Right kidney (tissue), 1 donor: ENCODE measurements at regions not wholly inside any gene's neighbourhood (a gene's known extent, or its start where the extent isn't known, plus 50 kb on each side); places are given as distances from the start of the nearest gene placed in this dataset.
"Not testable (repeated sequence)": the region's sequence is repeated elsewhere in the genome, so short reads cannot be mapped to it uniquely, and the experiment has no call there.

ENCODE experiments used
- DNase-seq: peaks from one replicate; pipeline ENCODE4 v3.0.0-alpha.2; 2016

DNA sequence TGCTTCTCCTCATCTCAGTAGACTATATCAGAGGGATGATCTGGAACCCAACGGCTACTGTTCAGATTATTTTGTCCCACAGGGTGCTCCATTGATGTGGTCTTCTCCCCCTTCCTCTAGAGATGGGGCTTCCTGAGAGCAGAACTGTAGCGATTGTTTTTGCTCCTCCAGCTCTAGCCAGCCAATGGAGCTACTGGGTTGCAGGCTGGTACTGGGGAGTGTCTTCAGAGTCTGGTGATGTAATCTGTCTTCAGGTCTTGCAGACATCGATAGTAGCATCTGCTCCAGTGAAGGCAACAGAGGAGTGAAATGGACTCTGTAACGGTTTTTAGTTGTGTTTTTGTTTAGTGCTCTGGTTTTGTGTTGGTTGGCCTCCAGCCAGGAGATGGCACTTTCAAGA is 621.9 kb downstream of the RNF144A start:
- DNase-seq: no peak

DNA sequence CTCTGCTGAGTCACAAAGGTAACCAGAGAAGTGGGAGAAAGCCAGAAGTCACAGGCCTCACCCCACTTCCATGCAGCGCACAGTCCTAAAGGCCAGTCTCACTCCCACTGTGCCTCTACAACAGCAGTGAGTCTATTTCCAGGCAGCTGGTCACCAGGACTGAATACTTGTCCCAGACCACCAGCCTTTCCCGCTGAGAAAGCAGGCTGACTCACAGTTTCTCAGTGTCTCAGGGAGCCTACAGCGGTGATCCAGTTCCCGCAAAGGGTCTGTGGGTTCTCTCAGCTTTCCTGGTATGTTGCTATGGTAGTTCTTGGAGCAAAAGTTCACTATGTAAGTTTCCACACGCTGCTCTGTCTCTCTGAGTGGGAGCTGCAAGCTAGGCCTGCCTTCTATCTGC is 622.5 kb downstream of the RNF144A start:
- no peak for DNase-seq

DNA sequence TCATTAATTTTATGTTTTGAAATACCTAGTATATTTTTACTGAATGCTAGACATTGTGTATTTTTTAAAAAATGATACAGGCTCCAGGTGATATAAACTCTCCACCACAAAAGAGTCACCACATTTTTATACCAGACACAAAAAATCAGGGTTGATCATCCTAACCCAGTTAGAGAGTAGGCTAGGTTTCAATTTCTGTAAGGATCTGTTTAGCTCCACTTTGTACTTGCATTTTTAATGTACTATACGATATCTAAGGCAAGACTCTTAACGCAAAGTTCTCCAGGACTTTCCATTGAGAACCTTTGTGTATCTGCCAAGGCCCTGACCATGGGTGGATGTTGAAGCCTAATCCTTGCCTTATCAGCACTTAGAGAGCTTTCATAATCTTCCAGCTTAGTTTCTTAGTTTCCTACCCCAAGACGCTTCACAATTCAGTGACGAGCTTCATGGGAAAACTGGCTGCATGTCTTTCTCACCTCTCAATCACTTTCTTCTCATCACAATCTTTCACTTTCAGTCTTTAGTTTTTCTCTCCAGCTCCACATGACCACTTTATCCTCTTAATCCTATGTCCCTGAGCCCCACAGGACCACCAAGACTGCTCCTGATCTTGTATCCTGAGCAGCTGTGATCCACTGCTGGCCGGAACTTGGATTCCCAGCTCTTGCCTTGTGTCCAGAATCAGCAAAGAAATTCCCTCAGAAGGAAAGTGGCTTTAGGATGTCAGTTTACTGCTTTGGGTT is 635.8 kb downstream of the RNF144A start:
- DNase-seq: no peak

DNA sequence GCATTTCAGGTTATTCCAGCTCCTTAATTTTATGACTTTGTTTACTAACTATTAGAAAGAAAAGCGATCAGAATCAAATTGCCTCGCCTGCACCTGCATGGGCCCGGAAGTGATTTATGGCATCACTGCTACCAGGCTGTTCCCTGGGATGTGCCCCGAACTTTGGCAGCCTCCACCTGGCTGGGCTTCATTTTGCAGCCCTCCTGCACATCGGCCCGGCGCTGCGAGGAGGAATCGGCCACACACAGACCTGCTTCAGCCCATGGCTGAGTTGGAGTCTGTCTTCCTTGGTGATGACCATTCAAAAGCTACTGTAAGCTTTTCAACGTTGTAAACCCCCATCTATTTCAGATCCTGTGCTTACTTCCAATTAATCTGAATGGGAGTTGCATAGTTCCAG is 638.0 kb downstream of the RNF144A start:
- DNase-seq: no peak

DNA sequence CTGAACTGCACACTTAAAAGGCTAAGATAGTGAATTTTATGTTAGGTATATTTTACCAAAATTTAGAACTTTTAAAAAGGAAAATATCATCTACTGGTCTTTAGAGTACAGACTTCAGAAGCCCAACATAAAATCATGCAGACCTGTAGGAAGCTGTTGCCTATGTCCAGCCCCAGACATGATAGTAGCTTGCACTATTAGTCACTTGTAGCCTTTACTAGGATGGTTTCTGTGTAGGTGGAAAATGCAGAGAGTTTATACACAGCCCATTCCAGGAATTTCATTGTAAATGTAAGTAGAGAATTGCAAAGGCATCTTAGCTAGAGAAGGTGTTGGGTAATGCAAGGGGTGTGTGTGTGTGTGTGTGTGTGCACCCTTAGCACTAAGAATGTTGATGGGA is 640.2 kb downstream of the RNF144A start:
- no peak for DNase-seq

DNA sequence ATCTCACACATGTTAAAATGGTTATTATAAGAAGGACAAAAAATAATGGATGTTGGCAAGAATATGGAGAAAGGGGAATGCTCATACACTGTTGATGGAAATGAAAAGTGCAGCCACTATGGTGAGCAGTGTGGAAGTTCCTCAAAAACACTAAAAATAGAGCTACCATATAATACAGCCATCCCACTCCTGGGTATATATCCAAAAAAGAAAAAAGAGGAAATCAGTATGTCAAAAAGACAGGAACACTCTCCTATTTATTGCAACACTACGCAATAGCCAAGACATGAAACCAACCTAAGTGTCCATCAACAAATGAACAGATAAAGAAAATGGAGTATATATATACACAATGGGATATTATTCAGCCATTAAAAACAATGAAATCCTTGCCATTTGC is 642.6 kb downstream of the RNF144A start:
- no peak for DNase-seq

DNA sequence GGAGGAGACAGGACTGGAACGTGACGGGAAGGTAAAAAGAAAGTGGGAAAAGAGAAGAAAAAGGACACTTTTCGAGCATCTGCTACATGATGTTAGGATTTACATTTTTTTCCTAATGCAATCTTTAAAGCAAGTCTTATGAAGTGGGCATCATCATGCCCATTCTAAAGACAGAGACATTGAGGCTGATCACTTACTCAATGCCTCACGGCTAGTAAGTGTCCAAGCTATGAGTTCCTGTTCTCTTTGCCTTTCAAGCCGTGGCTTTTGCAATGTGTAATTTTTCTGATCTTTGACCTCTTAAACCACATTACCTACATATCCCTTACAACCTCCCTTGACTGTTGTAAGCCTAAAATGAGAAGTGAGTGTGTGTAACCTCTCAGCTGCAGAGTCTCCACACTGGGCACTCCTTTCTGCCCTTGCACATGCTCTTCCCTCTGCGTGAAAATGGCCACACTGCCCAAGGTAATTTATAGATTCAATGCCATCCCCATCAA is 649.2 kb downstream of the RNF144A start:
- DNase-seq: no peak

DNA sequence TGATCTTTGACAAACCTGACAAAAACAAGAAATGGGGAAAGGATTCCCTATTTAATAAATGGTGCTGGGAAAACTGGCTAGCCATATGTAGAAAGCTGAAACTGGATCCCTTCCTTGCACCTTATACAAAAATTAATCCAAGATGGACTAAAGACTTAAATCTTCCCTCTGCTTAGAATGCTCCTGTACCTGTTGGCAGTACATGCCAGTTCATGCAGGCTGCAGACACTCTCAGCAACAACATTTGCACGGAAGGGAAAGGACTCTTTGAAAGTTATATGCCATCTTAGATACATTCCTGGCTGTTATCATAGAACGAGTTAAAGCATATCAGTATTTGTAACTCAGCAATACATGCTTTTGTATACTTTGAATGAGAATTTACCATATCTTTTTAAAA is 649.9 kb downstream of the RNF144A start:
- not testable (repeated sequence) for DNase-seq

DNA sequence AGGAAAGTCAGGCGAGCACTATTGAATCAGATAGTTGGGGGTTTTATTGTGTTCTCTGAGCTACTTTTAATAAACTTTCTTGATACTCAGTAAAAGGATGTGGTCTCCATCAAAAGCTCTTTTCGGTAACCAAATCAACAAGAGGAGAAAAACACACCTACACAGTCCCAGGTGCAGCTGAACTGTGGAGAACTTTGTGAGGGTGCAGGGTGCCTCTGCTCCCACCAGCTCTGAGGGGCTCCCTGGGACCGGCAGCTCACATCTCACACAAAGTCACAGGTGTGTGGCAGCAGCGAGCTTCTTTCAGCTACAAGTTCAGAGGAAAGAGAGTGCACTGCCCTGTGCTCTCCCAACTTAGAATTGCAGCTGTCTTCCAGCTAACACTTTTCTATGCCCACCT is 650.4 kb downstream of the RNF144A start:
- DNase-seq: no peak

DNA sequence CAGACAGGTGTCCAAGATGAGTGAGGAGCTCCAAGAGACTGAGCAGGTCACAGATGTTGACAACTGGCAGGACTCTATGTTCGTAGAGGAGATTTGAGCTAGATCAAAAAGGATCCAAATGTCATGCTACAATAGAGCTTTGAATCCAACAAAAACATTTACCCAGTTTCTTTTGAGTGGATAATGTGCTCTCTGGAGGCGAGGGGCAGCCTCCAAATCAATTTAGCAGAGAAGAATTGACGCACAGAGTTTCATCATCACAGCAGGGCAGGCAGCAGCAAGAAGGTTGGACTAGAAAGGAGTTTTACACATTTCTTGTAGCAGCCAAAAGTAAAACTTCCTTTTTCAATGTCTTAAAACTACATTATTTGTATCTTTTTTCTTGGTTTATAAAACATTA is 653.0 kb downstream of the RNF144A start:
- no peak for DNase-seq

DNA sequence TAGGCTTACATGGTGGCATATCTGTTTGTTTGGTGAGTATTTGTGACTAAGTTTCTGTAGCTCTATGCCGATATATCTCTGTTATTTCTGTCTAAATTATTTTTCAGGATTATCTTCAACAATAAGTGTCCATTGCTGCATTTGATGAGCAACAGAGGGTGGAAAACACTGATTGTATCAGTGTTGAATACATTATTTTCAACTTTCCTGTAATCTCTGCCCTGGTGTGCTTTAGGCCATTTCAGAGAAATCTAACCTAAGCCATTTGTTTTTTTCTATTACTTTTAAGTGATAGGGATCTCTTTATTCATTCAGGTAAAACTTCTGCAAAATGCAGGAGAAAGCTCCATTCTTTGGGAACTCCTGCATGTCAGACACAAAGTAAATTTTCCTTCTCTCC is 654.5 kb downstream of the RNF144A start:
- no peak for DNase-seq

DNA sequence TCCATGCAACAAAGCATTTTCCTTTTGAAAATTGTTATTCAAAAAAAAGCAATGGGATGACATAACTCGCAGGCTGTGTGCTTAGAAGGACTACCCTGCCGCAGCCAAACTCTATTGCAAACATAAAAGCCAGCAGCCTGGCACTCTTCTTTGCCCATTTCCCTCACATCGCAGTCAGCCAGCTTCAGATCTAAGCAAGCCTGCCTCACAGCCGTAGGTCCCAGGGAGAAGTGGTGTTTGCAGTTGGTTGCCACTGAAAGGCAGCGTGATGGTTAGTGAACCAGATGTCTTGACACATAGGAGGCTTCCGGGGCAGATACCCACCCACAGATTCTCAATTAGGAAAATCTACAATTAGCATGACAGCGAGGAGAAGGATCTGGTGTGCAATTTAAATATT is 655.2 kb downstream of the RNF144A start:
- no peak for DNase-seq

DNA sequence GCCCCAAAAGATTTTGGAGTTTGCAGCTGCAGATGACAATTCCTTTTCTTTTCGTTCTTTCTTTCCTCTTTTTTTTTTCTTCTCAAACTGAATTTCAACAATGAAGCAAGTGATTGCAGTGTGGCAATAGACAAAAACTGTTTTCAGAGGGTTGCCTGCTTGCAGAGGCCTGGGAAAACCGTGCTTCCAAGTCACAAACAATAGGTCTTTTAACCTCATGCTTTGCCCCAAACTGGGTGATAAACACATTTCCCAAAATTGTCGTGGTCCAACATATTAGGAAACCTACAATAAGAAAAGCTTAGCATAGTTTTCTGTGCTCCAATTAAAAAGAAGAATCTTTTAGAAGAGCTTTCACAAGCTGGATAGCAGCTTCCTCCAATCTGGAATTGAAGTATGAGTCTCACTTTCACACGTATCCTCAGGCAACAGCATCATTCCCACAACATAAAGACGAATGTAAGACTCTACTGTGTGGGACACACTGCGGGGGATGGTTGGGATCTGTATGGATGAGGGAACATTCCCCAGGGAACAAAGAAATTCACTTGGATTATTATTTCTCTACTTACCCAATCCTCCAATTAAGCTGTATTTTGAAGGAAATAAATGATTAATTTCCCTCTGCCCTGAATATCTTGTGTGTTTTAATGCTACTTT is 656.1 kb downstream of the RNF144A start:
- DNase-seq: no peak

DNA sequence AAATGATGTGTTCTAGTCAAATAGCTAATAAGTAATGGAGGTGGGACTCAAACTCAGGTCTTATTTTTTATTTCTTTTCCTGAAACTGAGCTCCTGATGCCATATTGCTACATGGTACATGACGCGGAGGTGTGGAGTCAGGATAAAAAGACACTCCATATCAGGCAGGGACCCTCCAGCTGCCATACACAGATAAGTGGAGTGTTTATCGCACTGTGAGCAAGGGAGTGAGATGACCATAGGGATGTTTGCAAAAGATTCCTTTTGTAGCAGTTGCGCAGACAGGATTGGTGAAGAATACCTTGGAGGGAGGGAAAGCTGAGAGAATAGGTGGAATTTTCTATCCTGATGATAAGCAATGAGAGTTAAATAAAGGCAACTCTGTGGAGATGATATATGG is 657.2 kb downstream of the RNF144A start:
- no peak for DNase-seq

DNA sequence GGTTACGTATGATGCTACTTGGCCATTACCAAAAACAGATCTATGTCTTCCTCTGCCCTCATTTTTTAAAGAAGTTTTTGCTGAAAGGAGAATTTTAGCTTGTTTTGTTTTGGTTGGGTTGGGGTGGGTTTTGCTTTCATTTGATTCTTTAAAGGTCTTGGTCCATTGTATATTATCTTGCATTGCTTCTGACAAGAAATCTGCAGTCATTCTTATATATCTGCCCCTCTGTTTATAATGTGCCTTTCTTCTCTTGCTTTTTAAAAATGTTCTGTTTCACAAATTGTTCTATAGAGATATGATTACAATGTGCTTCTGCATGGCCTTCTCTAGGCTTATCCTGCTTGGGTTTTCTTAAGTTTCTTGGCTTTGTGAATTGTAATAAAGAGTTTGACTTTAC is 660.6 kb downstream of the RNF144A start:
- DNase-seq: no peak

DNA sequence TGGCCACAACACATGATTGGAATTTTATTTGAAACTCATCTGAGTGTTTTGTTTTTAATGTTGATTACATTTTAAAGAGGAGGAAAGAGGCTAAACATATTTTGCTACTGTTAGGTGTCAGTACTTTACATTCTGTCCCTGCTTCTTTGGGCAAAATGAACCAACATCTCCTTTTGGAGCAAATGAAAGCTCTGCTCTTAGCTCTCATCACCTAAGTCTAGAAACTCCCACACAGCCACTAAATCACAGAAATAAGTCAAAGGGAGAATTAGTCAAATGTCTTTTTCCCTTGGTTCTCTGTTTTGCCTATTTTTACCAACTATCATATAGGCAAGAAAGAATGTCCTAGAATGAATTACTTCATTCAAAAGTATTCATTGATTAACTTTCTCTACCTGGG is 666.8 kb downstream of the RNF144A start:
- no peak for DNase-seq

DNA sequence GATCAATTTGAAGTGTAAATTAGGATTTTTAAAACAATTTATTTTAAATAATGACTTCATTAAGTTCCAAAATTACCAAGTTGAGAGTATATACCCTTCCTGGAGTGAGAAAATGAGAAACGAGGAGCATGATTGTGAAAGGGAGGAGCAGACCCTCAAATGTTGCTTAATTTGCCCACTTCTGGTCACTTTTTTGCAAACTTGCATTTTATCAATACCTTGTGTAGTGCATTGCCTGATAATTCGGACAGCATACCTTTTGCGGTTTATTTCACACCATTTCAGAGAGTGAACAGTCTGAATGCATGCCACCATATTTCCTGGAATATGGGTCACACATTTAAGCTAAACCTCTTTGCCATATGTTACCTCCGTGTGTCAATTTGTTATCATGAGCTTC is 669.7 kb downstream of the RNF144A start:
- no peak for DNase-seq

DNA sequence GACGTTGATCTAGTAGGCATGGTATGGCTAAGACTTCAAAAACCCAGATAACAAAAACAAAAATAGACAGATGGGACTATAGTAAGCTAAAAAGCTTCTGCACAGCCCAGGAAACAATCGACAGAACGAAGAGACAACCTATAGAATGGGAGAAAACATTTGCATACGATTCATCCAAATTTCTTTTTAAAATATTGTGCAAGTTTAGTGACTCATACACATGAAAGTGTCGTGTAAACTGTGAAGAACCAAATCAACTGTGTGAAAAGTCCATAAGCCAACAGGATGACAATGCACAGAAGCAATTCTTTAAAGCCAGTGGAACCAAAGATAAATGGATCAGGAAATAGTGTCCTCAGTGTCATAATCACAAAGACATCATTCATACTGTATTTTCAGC is 671.1 kb downstream of the RNF144A start:
- DNase-seq: no peak

DNA sequence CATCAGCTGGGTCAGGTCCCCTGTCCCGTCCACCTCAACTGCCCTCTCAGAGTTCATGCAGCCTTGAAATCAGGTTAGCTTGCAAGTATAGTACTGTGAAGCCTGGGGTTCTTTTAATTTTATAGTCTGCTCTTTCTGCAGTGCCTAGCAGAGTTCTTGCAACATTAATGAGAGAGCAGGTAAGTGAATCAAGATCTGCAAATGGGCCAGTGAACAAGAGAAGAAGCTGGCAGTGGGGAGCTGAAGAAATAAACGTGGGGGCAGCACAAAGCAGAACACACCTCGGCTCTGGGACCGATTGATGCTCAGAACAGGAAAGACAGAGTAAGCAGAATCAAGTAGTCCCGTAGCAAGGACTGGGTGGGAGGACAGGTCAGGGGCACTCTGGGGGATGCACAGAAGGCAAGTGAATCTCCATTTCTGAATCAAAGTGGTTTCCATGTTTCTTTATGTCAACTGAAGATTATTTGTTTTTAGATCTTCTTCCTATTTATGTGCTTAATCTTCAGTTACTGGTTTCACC is 675.5 kb downstream of the RNF144A start:
- DNase-seq: no peak

DNA sequence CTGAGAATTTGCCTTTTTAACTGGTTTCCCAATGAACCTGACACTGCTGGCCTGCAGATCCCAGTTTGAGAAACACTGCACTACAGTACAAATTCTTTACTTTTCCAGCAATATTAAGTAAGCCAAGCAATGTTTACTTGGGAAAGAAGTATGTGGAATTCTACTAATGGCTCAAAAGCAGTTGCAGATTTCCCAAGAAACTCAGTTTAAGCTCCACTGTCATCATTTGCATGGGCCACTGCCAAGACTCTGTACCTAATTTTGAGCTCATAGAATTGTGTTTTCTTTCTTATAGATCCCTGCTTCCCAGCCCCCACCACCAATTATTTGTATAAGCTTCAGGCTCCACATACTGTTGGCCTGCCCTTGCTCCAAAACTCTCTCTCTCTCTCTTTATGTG is 676.1 kb downstream of the RNF144A start:
- DNase-seq: no peak

DNA sequence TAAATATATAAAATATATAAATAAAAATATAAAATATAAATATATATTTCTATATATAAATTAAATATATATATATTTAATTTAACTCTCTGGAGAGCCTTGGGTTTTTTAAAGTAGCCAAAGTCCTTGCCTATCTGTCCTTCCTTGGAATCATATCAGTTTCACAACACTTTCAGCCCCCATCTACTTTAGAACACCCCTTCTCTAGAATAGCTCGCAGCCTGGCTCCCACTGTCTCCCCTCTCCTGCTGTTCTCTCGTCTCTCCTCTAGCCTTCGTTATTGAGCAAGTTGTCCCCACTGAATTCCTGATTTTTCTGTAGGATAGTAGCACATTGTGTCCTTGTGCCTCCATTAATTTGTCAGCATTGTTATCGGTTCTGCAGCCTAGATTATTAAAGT is 677.0 kb downstream of the RNF144A start:
- no peak for DNase-seq

DNA sequence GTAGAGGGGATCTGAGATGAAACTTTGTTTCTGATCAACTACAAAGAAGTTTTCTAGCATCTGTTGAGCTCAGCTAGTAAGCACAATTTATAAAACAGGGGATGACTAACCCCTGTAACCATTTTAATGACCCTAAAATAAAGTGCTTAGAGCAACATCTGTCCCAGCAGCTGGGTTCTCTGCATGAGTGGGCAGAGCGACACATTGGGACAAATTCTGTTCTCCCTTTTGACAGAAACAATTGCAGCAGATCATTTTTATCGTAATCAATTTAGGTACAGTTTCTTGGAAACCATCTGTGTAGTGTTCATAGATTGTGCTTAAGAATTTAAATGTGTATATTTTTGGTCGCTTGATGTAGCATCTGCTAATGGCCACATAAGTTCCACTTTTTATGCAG is 678.0 kb downstream of the RNF144A start:
- no peak for DNase-seq

DNA sequence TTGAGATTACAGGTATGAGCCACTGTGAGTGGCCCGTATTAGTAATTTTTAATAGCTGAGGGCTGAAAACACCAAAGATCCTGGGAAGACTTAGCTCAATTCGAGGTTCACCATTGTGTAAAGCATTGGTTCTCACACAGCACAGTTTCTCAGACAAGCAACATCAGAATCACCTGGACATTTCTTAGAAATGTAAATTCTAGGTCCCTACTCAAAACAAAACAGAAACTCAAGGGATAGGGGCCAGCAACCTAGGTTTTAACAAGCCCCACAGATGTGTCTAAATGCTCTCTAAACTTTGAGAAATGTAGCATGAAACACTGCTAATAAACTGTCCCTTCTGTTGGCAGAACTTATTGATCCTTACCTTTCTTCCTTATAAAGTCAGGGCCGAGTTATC is 681.2 kb downstream of the RNF144A start:
- DNase-seq: no peak
